Testis (tissue), 2 donors: ENCODE measurements at regions not wholly inside any gene's neighbourhood (a gene's known extent, or its start where the extent isn't known, plus 50 kb on each side); places are given as distances from the start of the nearest gene placed in this dataset.

Experiments used
- DNase-seq: peaks from one replicate; pipeline ENCODE4 v3.0.0-alpha.2; 2019
- H3K27ac ChIP-seq, 2 donors: fragments of 200-600 bp; sonication (generic); one replicate each; pipeline ENCODE4 v1.5.1; 2019
- H3K27me3 ChIP-seq: fragments of 200-600 bp; sonication (generic); one replicate; pipeline ENCODE4 v1.5.1; 2019
- H3K36me3 ChIP-seq: fragments of 200-600 bp; sonication (generic); one replicate; pipeline ENCODE4 v1.5.1; 2017; ENCODE audit warnings: low read depth; ENCODE audit errors: missing control alignments
- H3K4me1 ChIP-seq: fragments of 200-600 bp; sonication (generic); one replicate; pipeline ENCODE4 v1.5.1; 2019
- H3K4me3 ChIP-seq, 2 donors: fragments of 200-600 bp; sonication (generic); one replicate each; pipeline ENCODE4 v1.5.1; 2017 to 2019
- H3K9me3 ChIP-seq: fragments of 200-600 bp; sonication (generic); one replicate; pipeline ENCODE4 v1.5.1; 2017
- CTCF ChIP-seq, 3 experiments: fragments of 450-650 bp in 2 of 3; fragments of 200-600 bp in 1 of 3; sonication (generic) in 1 of 3; IDR thresholded peaks; one replicate each; pipeline ENCODE4 v1.5.1; 2016 to 2019; ENCODE audit warnings: antibody characterized with exemption in 3 of 3, mild to moderate bottlenecking in 2 of 3, moderate library complexity in 1 of 3
- POLR2A ChIP-seq: fragments of 450-650 bp; IDR thresholded peaks from one replicate; pipeline ENCODE4 v1.6.1; 2017; ENCODE audit warnings: antibody characterized with exemption, mild to moderate bottlenecking, moderate library complexity
- WGBS, 2 donors: methylation state at CpG; one replicate each; pipeline ENCODE4 v1.1.5; 2018; 5-methylcytosine and 5-hydroxymethylcytosine counted together
- intact Hi-C: fragments of 100-400 bp; cut with DNase I; formaldehyde crosslinking; loops from one replicate; pipeline ENCODE4 v1.15.1; 2023; ENCODE audit warnings: low total_unique reads

DNA sequence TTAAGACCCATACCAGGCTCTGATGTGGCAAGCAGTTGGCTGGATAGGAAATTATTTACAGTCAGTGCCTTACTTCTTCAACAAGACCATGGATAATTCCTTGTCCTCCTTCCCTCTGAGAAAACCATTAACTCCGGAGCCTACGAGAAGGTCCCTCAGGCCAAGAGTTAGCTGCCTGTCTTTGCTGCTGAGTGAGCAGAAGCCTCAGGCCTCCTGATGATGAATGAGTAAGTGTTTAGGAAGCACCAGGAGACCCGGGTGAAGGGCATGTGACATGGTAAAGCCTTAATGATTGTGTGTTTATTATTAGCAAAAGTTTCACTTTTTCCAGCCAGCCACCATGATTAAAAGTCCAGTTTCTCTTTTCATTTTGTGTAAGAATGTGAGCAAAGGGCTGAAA is 174.9 kb upstream of the TOPAZ1 start:
- H3K27me3 ChIP-seq, result no peaks in the 10 kb centered on the region
- 74 to 77% methylated on average over 3 of the region's 3 CpGs for WGBS, 2 donors
- no peaks in the 10 kb centered on the region for H3K36me3 ChIP-seq
- no peak overlapping the region for H3K4me3 ChIP-seq
- no peaks in the 10 kb centered on the region for H3K4me1 ChIP-seq
- H3K9me3 ChIP-seq, result no peaks in the 10 kb centered on the region
- DNase-seq, result no peak
- TF ChIP-seq POLR2A (no peak), CTCF (IDR thresholded peaks at IDR 0.05) (no peak)
- intact Hi-C loops, result no loop called here
- H3K27ac ChIP-seq, result no peak overlapping the region

DNA sequence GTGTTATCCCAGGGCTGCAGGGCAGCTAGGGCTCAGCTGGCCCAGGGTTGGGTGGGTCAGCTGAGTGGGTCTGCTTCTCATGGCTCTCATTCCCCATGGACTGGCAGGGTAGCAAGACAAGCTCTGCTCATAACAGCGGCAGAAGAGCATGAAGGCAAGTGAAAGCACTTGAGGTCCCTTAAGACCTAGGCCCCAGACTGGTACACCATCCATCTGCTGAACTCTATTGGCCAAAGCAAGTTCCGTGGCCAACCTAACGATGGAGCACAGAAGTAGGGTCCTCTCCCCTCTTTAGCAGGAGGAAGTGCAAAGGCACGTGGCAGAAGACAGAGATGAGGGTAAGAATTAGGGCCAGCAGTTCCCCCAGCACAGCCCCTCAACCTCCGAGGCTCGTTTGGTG is 174.3 kb upstream of the TOPAZ1 start:
- Histone ChIP-seq H3K27ac (no peak overlapping the region), H3K9me3 (no peaks in the 10 kb centered on the region), H3K27me3 (no peaks in the 10 kb centered on the region), H3K4me3 (no peak overlapping the region), H3K36me3 (no peaks in the 10 kb centered on the region), H3K4me1 (no peaks in the 10 kb centered on the region)
- DNase-seq, result no peak
- intact Hi-C loops, result no loop called here
- 75 to 79% methylated on average over 6 of the region's 6 CpGs for WGBS, 2 donors
- TF ChIP-seq CTCF (IDR thresholded peaks at IDR 0.05), result no peak
- no peak for TF ChIP-seq POLR2A

GRCh38 chr3:44068753-44069152 is 172.9 kb upstream of the TOPAZ1 start:
- WGBS, 2 donors, result 95 to 97% methylated on average over 3 of the region's 3 CpGs
- Histone ChIP-seq H3K4me3 (no peak overlapping the region), H3K27ac (no peak overlapping the region), H3K4me1 (no peaks in the 10 kb centered on the region), H3K36me3 (no peaks in the 10 kb centered on the region), H3K9me3 (no peaks in the 10 kb centered on the region), H3K27me3 (no peaks in the 10 kb centered on the region)
- TF ChIP-seq POLR2A, result no peak
- TF ChIP-seq CTCF (IDR thresholded peaks at IDR 0.05), result no peak
- DNase-seq, result no peak
- intact Hi-C loops, result no loop called here

DNA sequence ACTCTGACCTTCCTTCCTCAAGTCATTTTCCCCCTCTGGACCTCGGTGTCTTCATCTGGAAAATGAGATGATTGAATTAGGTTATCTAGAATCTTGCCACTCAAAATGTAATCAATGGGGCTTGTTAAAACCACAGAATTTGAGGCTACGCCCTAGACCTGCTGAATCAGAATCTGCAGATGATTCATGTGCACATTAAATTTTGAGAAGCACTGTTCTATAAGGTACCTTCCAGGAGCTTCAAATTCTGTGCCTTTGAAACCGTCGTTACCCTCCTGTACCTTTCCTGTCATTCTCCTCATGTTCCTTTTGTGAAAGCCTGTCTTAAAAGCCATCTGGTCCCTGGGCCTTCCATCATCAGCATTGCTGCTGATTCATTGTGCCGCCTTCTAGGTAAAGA is 172.4 kb upstream of the TOPAZ1 start:
- Histone ChIP-seq H3K27me3 (no peaks in the 10 kb centered on the region), H3K4me3 (no peak overlapping the region), H3K36me3 (no peaks in the 10 kb centered on the region), H3K4me1 (no peaks in the 10 kb centered on the region), H3K9me3 (no peaks in the 10 kb centered on the region), H3K27ac (no peak overlapping the region)
- TF ChIP-seq POLR2A, result no peak
- no peak for TF ChIP-seq CTCF (IDR thresholded peaks at IDR 0.05)
- intact Hi-C loops, result no loop called here
- WGBS, 2 donors, result 70 to 72% methylated on average over 5 of the region's 5 CpGs
- no peak for DNase-seq

GRCh38 chr3:44070841-44071546 is 170.7 kb upstream of the TOPAZ1 start:
- no peak for DNase-seq
- H3K27ac ChIP-seq, result no peak overlapping the region
- WGBS, 2 donors, result 94 to 95% methylated on average over 8 of the region's 8 CpGs
- no peaks in the 10 kb centered on the region for H3K36me3 ChIP-seq
- H3K27me3 ChIP-seq, result no peaks in the 10 kb centered on the region
- intact Hi-C loops, result no loop called here
- no peaks in the 10 kb centered on the region for H3K9me3 ChIP-seq
- H3K4me3 ChIP-seq, result no peak overlapping the region
- TF ChIP-seq POLR2A, result no peak
- no peak for TF ChIP-seq CTCF (IDR thresholded peaks at IDR 0.05)
- H3K4me1 ChIP-seq, result no peaks in the 10 kb centered on the region
